HG03039 (cell line): ENCODE measurements at regions not wholly inside any gene's neighbourhood (a gene's known extent, or its start where the extent isn't known, plus 50 kb on each side); places are given as distances from the start of the nearest gene placed in this dataset.
"Not testable (repeated sequence)": the region's sequence is repeated elsewhere in the genome, so short reads cannot be mapped to it uniquely, and the experiment has no call there.

Source experiments
- ATAC-seq: cut with Tn5 transposase; IDR thresholded peaks from one replicate; pipeline ENCODE4 v1.9.1; 2021; ENCODE audit warnings: mild to moderate bottlenecking, moderate library complexity; ENCODE audit not compliant: unreplicated experiment

- ATAC-seq, result no peak
Observed at GRCh38 chr11:112533682-112534081, 273.0 kb upstream of the PLET1 start.

- ATAC-seq, result no peak
Observed at GRCh38 chr11:112534208-112534607, 273.5 kb upstream of the PLET1 start.

GRCh38 chr11:112537026-112537425, 276.4 kb upstream of the PLET1 start:
- no peak for ATAC-seq

DNA sequence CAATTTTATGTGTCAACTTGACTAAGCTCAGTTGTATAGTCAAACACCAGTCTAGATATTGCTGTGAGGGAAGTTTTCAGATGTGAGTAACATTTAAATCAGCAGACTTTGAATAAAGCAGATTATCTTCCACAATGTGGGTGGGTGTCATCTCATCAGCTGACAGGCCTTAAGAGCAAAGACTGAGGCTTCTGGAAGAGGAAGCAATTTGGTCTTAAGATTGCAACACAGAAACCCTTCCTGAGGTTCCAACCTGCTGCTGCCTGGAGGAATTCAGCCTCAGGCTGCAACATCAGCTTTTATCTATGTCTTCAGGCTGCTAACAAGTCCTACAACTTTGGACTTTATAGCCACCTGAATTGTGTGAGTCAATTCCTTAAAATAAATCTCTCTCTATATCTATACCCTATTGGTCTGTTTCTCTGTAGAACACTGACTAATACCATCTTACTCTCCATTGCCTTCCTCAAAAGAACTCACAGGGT, 277.2 kb upstream of the PLET1 start:
- ATAC-seq, result no peak

DNA sequence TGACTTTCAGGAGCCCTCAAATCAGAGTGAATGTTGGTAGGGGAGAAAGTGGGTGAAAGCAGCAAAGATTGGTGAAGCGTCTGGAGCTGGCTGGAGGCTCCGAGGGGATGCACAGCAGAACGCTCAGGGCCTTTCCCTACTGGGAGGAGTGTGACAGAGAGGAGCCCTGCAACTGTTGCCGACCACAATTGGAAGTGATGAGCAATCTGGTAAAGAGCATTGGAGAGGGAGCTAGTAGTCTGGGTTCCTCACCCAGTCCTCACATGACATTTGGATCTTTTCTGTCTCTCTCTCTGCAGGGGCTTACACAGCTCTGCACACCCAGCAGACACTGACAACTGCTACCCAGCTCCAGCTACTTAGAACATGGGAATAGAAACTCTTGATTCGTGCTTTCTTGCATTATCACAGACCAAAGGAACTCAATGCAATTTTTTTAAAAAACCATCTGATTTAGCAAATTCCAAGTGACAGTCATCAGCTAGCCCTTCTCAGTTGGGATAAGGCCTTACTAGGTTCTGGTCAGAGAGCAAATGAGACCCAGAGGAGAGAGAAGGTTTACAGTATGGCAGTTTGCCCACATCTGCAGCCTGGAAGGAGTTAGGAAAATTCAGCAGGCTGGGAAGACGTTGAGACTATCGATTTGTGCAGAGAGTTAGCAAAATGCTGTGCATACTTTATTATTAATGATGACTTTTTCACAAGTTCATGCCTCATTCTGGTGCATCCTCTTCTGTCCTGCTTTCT, 278.0 kb upstream of the PLET1 start:
- no peak for ATAC-seq

DNA sequence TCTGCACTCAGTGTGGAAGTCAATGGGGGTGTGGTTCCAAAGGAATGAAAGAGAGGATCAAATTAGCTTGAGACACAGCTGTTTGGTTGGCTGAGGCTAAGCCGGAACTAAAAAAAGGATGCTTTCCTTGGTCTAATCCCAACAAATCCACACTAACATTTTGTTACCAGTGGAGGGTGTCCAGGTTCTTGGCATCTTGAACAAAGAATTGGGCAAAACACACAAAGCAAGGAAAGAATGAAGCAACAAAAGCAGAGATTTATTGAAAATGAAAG, 278.6 kb upstream of the PLET1 start:
- not testable (repeated sequence) for ATAC-seq

DNA sequence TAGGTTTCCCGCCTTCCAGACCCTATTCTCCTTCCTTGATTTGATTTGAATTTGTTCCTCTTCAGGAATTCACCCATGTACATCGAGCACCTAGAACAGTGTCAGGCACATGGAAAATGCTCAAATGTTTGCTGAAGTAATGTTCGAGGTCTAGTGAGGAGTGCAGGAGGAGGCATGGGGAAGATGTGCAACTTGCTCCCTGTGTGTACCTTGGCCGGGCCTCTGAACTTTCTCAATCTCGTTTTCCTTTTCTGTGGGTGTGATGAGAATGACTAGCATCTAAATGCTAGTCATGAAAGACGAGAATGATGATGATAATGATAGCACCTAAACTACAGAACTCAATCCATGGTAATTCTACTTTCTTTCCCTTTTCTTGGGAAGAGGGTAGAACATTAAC, 279.1 kb upstream of the PLET1 start:
- no peak for ATAC-seq

DNA sequence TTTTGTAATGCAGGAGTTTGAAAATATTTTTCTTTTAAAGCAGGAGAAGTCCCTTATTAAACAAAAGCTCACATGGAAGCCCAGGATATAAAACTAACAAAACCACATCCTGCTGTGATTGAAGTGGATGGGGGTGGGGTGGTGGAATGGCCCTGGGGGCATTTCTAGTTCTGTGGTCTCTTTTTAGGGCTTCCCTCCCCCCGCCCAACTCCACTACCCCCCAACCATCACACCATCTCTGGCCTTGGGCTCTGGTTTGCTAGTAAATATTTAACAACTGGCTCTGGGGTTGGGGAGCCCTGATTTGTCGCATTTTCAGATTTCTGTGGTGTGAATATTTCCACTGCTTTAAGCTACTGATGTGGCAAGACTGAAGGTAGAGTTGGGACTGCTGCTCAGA, 279.6 kb upstream of the PLET1 start:
- no peak for ATAC-seq

- ATAC-seq, result no peak
Observed at GRCh38 chr11:112541140-112542046, 280.7 kb upstream of the PLET1 start.

DNA sequence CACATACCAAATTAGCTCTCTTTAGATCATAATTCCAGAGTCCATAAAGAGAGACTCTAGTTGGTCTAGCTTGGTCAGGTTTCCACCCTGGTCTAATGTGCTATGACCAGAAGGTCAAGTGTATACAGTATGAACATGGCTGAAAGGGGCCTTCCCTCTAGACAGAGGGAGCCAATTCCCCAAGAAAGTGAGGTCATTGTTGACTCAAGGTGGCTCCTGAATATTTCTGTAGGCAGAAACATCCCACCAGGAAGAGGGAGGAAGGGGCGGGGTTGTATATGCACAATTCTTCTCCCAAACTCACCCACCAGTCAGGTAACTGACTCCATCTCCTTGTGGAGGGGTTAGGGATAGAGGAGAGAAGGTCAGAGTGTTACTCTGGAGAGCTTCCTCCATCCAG, 281.8 kb upstream of the PLET1 start:
- ATAC-seq, result no peak

DNA sequence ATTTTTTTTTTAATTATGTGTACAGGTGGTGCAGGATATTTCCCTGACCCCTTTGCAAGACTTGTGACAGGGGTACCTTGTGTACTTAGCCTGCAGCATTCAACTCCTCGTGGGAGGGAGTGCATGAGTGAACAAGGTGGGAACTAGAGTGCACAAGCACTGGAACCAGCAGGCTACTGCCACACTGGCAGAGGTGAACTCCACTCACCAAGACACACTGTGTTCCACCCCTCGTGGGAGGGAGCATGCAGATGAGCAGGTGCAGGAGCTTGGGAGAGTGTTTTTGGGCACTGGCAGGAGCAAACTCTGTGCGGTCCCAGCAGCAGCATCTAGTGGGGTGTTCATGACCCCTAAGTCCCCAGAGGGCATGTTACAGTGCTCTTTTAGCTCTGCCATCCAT, 282.7 kb upstream of the PLET1 start:
- no peak for ATAC-seq

DNA sequence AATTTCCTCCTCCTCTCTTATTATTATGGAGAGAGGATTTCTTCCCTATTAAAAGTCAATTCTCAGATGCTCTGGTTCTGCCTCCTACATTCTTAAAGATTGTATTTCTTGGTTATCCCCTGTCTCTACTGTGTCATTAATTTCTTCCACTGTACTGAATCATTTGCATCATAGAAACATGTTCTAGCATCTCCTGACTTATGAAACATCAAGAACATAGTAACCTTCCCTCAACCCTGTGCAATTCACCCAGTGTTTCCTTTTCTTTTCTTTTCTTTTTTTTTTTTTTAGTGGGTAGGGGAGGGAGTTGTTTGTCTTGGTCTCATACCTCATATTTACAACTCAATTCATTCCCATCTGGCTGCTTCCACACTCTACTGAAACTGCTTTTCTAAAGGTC, 288.0 kb upstream of the PLET1 start:
- no peak for ATAC-seq

GRCh38 chr11:112553205-112553731, 292.6 kb upstream of the PLET1 start:
- ATAC-seq, result no peak

DNA sequence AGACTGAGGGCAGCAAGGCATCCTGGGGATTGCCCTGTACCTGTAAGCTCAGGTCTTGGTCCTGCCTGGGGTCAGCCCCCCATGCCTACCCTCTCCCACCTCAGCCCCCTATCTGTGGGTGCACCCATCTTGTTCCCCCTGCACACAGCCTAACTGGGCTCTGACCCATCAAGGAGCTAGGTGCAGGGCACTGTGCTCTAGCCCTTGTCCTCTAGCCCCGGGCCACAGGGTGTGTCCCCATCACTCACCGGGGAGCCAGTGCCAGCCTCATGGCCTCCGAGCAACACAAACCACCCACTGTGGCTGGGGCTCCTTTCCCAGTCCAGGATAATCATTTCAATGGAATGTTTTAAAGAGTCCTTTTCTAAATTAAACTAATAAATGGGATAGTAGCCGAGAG, 293.9 kb upstream of the PLET1 start:
- ATAC-seq, result no peak

- ATAC-seq, result no peak
Observed at GRCh38 chr11:112555491-112556364, 295.1 kb upstream of the PLET1 start.

DNA sequence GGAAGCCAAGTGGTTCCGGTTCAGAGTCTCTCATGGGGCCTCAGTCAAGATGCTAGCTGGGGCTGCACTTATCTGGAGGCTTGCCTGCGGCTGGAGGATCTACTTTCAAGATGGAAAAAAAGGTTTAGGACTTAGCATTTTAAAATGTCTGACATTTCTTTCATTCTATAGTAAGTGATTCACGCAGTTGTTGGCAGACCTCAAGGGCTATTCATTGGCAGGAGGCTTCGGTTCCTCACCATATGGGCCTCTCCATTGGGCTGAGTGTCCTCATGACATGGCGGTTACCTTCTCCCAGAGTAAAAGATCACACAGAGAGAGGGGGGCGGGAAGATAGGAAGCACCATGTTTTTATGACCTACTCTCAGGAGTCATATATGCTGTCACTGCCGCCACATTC, 298.0 kb upstream of the PLET1 start:
- no peak for ATAC-seq

GRCh38 chr11:112563808-112564207, 303.1 kb upstream of the PLET1 start:
- ATAC-seq, result no peak

- no peak for ATAC-seq
Observed at GRCh38 chr11:112564228-112564955, 303.7 kb upstream of the PLET1 start.

- no peak for ATAC-seq
Observed at GRCh38 chr11:112565551-112565950, 304.9 kb upstream of the PLET1 start.

DNA sequence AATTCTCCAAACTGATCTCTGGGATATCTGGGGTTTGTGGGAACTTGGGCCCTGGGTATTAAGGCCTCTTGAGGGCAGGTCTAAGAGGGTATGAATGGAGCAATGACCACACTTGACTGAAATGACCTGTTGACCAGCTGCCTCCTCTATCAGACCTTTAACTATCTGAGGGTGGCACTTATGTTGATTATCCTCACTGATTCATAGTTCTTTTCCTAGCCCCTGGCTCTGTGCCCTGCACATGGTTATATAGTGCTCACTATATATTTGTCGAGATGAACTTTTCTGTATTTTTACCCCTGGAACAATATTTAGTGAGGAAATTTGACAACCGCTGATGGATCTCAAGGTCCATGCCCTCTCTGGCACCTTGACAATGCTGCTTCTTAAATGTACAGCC, 305.5 kb upstream of the PLET1 start:
- no peak for ATAC-seq
